Astrocyte (in vitro differentiated cells and primary cell): ENCODE measurements at regions not wholly inside any gene's neighbourhood (a gene's known extent, or its start where the extent isn't known, plus 50 kb on each side); places are given as distances from the start of the nearest gene placed in this dataset.

Experiments
- DNase-seq: peaks from one replicate; pipeline ENCODE4 v3.0.0-alpha.2; 2010; ENCODE audit warnings: low read depth
- FAIRE-seq: peaks from 2 replicates; lab custom pipeline; 2011; peaks lifted over from hg19 to GRCh38; lab: Jason Lieb, UNC
- H2AFZ ChIP-seq: 2 replicates; pipeline ENCODE4 v1.6.0; 2012; ENCODE audit warnings: low read depth, low read length, inconsistent platforms
- H3K27ac ChIP-seq: 2 replicates; pipeline ENCODE4 v1.5.1; 2011; ENCODE audit warnings: low read depth, low read length, inconsistent platforms
- H3K27me3 ChIP-seq: 2 replicates; pipeline ENCODE4 v1.6.0; 2011; ENCODE audit warnings: low read length, inconsistent platforms; ENCODE audit not compliant: insufficient read depth
- H3K36me3 ChIP-seq: 2 replicates; pipeline ENCODE4 v1.5.1; 2011; ENCODE audit warnings: low read length, inconsistent platforms; ENCODE audit not compliant: insufficient read depth
- H3K4me1 ChIP-seq: 2 replicates; pipeline ENCODE4 v1.5.1; 2011; ENCODE audit warnings: low read length, inconsistent platforms; ENCODE audit not compliant: insufficient read depth
- H3K4me2 ChIP-seq: 2 replicates; pipeline ENCODE4 v1.6.0; 2012; ENCODE audit warnings: low read length, inconsistent platforms
- H3K4me3 ChIP-seq: 2 replicates; pipeline ENCODE4 v1.5.1; 2011; ENCODE audit warnings: low read depth, mild to moderate bottlenecking, low read length, inconsistent platforms; ENCODE audit not compliant: insufficient read depth
- H3K79me2 ChIP-seq: 2 replicates; pipeline ENCODE4 v1.6.0; 2012; ENCODE audit warnings: mild to moderate bottlenecking, low read length, inconsistent platforms; ENCODE audit not compliant: insufficient read depth
- H3K9ac ChIP-seq: 2 replicates; pipeline ENCODE4 v1.6.0; 2012; ENCODE audit warnings: mild to moderate bottlenecking, low read length, inconsistent platforms
- H3K9me3 ChIP-seq: 2 replicates; pipeline ENCODE4 v1.5.1; 2012; ENCODE audit warnings: low read depth, mild to moderate bottlenecking, low read length, inconsistent platforms; ENCODE audit not compliant: insufficient read depth
- H4K20me1 ChIP-seq: 2 replicates; pipeline ENCODE4 v1.6.0; 2012; ENCODE audit warnings: low read length, inconsistent platforms; ENCODE audit not compliant: insufficient read depth
- H3K27ac Mint-ChIP-seq: one replicate; pipeline ENCODE4 v1.8.0; 2021; ENCODE audit warnings: mild to moderate bottlenecking, mixed read lengths; ENCODE audit not compliant: unreplicated experiment
- H3K27me3 Mint-ChIP-seq: one replicate; pipeline ENCODE4 v1.8.0; 2021; ENCODE audit warnings: low read depth, mixed read lengths; ENCODE audit not compliant: unreplicated experiment
- H3K36me3 Mint-ChIP-seq: one replicate; pipeline ENCODE4 v1.8.0; 2021; ENCODE audit warnings: low read depth, mixed read lengths; ENCODE audit not compliant: unreplicated experiment
- H3K4me1 Mint-ChIP-seq: one replicate; pipeline ENCODE4 v1.8.0; 2021; ENCODE audit warnings: low read depth, mixed read lengths; ENCODE audit not compliant: unreplicated experiment
- H3K4me3 Mint-ChIP-seq: one replicate; pipeline ENCODE4 v1.8.0; 2021; ENCODE audit warnings: mild to moderate bottlenecking, moderate library complexity, mixed read lengths; ENCODE audit not compliant: unreplicated experiment
- H3K9me3 Mint-ChIP-seq: one replicate; pipeline ENCODE4 v1.8.0; 2021; ENCODE audit warnings: mild to moderate bottlenecking, mixed read lengths; ENCODE audit not compliant: unreplicated experiment
- EZH2 ChIP-seq: IDR thresholded peaks from 2 replicates; pipeline ENCODE4 v1.6.1; 2012; ENCODE audit warnings: mild to moderate bottlenecking, low read length, inconsistent platforms; ENCODE audit not compliant: insufficient read depth
- TF ChIP-seq, protein P1 (sequence below): IDR thresholded peaks from 2 replicates; pipeline ENCODE4 v1.5.1; 2011; ENCODE audit warnings: low read depth, mild to moderate bottlenecking, inconsistent platforms, low read length, moderate library complexity; ENCODE audit not compliant: insufficient read depth

DNA sequence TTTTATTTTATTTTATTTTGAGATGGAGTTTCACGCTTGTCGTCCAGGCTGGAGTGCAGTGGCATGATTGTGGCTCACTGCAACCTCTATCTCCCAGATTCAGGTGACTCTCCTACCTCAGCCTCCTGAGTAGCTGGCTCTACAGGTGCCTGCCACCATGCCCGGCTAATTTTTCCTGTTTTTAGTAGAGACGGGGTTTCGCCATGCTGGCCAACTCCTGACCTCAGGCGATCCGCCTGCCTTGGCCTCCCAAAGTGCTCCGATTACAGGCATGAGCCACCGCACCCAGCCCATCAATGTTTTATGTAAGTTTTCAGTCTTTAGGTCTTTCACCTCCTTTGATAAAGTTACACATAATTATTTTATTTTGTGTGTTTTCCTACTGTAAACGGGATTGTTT is 154.6 kb downstream of the COPRS start:
- H3K4me1 ChIP-seq: no peaks in the 10 kb centered on the region

DNA sequence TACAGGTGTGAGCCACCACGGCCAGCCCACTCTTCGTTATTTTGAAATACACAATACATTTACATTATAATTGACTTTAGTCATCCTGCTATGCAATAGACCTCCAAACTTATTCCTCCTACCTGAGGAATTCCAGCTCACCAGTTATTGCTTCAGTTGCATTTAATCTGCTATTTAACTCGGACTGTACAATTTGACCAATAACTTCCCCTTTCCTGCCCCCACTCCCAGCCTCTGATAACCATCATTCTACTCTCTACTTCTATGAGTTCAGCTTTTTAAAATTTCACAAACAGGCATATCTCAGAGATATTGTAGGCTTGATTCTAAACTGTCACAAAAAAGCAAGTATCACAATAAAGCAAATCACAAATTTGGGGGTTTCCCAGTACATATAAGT is 157.0 kb downstream of the COPRS start:
- H3K36me3 Mint-ChIP-seq: peaks cover 2% of the 10 kb centered on the region
- H3K27me3 Mint-ChIP-seq: no peaks in the 10 kb centered on the region
- no peaks in the 10 kb centered on the region for H3K79me2 ChIP-seq
- peaks cover 3% of the 10 kb centered on the region for H3K9me3 Mint-ChIP-seq
- no peak overlapping the region for H2AFZ ChIP-seq
- no peaks in the 10 kb centered on the region for H3K27me3 ChIP-seq
- no peaks in the 10 kb centered on the region for H3K4me1 ChIP-seq
- no peak overlapping the region for H3K4me3 Mint-ChIP-seq
- no peak overlapping the region for H3K27ac Mint-ChIP-seq
- TF ChIP-seq EZH2: no peak
- TF ChIP-seq, protein P1, sequence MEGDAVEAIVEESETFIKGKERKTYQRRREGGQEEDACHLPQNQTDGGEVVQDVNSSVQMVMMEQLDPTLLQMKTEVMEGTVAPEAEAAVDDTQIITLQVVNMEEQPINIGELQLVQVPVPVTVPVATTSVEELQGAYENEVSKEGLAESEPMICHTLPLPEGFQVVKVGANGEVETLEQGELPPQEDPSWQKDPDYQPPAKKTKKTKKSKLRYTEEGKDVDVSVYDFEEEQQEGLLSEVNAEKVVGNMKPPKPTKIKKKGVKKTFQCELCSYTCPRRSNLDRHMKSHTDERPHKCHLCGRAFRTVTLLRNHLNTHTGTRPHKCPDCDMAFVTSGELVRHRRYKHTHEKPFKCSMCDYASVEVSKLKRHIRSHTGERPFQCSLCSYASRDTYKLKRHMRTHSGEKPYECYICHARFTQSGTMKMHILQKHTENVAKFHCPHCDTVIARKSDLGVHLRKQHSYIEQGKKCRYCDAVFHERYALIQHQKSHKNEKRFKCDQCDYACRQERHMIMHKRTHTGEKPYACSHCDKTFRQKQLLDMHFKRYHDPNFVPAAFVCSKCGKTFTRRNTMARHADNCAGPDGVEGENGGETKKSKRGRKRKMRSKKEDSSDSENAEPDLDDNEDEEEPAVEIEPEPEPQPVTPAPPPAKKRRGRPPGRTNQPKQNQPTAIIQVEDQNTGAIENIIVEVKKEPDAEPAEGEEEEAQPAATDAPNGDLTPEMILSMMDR: no peak
- no peaks in the 10 kb centered on the region for H3K4me1 Mint-ChIP-seq
- H3K4me3 ChIP-seq: no peak overlapping the region
- no peak overlapping the region for H3K27ac ChIP-seq
- DNase-seq (no peak), FAIRE-seq (no peak)
- no peaks in the 10 kb centered on the region for H4K20me1 ChIP-seq
- H3K9me3 ChIP-seq: no peaks in the 10 kb centered on the region
- no peak overlapping the region for H3K4me2 ChIP-seq
- H3K9ac ChIP-seq: no peak overlapping the region
- H3K36me3 ChIP-seq: no peaks in the 10 kb centered on the region

More for the DNA sequence above, 154.6 kb downstream of the COPRS start:
- Histone ChIP-seq H3K9ac (no peak overlapping the region), H3K36me3 (no peaks in the 10 kb centered on the region), H4K20me1 (no peaks in the 10 kb centered on the region), H3K4me2 (no peak overlapping the region), H3K4me3 (no peak overlapping the region), H3K27me3 (no peaks in the 10 kb centered on the region), H3K79me2 (no peaks in the 10 kb centered on the region), H3K27ac (no peak overlapping the region), H3K9me3 (no peaks in the 10 kb centered on the region), H2AFZ (no peak overlapping the region)
- Mint-ChIP-seq H3K4me3 (no peak overlapping the region), H3K27ac (no peak overlapping the region), H3K4me1 (no peaks in the 10 kb centered on the region), H3K9me3 (peaks cover 3% of the 10 kb centered on the region), H3K36me3 (peaks cover 2% of the 10 kb centered on the region), H3K27me3 (no peaks in the 10 kb centered on the region)
- DNase-seq: no peak
- TF ChIP-seq, protein P1: no peak
- no peak for FAIRE-seq

DNA sequence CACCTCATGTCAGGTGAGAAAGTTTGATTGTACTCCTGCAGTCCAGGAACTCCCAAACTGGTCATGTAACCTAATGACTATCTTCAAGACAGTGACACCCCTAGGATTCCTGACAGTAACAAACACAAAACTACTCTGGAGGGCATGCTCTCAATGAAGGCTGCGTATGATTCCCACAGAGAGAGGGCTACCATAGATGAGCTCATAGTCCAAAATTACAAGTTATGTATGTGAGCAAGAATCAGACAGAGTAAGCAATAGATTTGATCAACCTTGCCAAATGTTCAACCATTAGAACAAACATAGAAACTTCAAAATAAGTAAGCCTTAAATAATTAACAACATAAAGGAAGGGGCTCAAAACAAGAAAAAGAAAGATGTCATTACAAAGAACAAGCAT is 158.1 kb downstream of the COPRS start:
- FAIRE-seq (no peak), DNase-seq (no peak)
- Histone ChIP-seq H2AFZ (no peak overlapping the region), H3K4me2 (no peak overlapping the region), H3K9ac (no peak overlapping the region), H3K27me3 (no peaks in the 10 kb centered on the region), H3K27ac (no peak overlapping the region), H3K79me2 (no peaks in the 10 kb centered on the region), H3K4me1 (peaks cover 6% of the 10 kb centered on the region), H3K36me3 (no peaks in the 10 kb centered on the region), H4K20me1 (no peaks in the 10 kb centered on the region), H3K4me3 (no peak overlapping the region), H3K9me3 (no peaks in the 10 kb centered on the region)
- H3K27ac Mint-ChIP-seq: no peak overlapping the region
- no peak overlapping the region for H3K4me3 Mint-ChIP-seq
- peaks cover 2% of the 10 kb centered on the region for H3K9me3 Mint-ChIP-seq
- peaks cover 2% of the 10 kb centered on the region for H3K36me3 Mint-ChIP-seq
- no peak for TF ChIP-seq EZH2
- TF ChIP-seq, protein P1: no peak
- H3K27me3 Mint-ChIP-seq: peaks cover 2% of the 10 kb centered on the region
- no peaks in the 10 kb centered on the region for H3K4me1 Mint-ChIP-seq
